H1 (cell line): ENCODE measurements at regions not wholly inside any gene's neighbourhood (a gene's known extent, or its start where the extent isn't known, plus 50 kb on each side); places are given as distances from the start of the nearest gene placed in this dataset.

Experiments used
- CHD2 ChIP-seq: IDR thresholded peaks from 2 replicates; pipeline ENCODE4 v1.6.1; 2012; ENCODE audit warnings: low read length, improper control_type of control experiment
- EGR1 ChIP-seq: IDR thresholded peaks from 2 replicates; pipeline ENCODE4 v1.6.1; 2011; ENCODE audit warnings: low read depth, low read length, borderline replicate concordance
- HDAC2 ChIP-seq, 2 experiments: fragments of 300-600 bp in 1 of 2; sonication (generic) in 1 of 2; IDR thresholded peaks; 2 replicates each; pipeline ENCODE4 v1.6.1; 2011 to 2012; ENCODE audit warnings: low read depth in 2 of 2, low read length in 2 of 2, mild to moderate bottlenecking in 2 of 2, moderate library complexity in 2 of 2, borderline replicate concordance in 1 of 2, inconsistent platforms in 1 of 2
- JUN ChIP-seq: IDR thresholded peaks from 2 replicates; pipeline ENCODE4 v1.6.1; 2011; ENCODE audit warnings: low read depth, mild to moderate bottlenecking, improper control_type of control experiment, low read length
- POLR2A ChIP-seq, 2 experiments: IDR thresholded peaks; 1 replicate in 1 of 2; 2 replicates in 1 of 2; pipeline ENCODE4 v1.6.1; 2011; ENCODE audit warnings: low read depth in 2 of 2, low read length in 2 of 2, mild to moderate bottlenecking in 2 of 2; ENCODE audit errors: control extremely low read depth in 1 of 2
- POLR2AphosphoS5 ChIP-seq: IDR thresholded peaks from 2 replicates; pipeline ENCODE4 v1.6.1; 2011; ENCODE audit warnings: low read depth, low read length
- TBP ChIP-seq: IDR thresholded peaks from 2 replicates; pipeline ENCODE4 v1.6.1; 2011; ENCODE audit warnings: low read depth, low read length, improper control_type of control experiment
- TF ChIP-seq, protein P1 (sequence below): IDR thresholded peaks from 2 replicates; pipeline ENCODE4 v1.6.1; 2012; ENCODE audit warnings: inconsistent platforms
- TF ChIP-seq, protein P2 (sequence below), 3 experiments: IDR thresholded peaks; 1 replicate in 2 of 3; 2 replicates in 1 of 3; pipeline versions ENCODE4 v1.5.1 to v1.6.1; 2011; ENCODE audit warnings: low read length in 3 of 3, mild to moderate bottlenecking in 3 of 3, inconsistent platforms in 2 of 3, low read depth in 1 of 3, moderate library complexity in 1 of 3; ENCODE audit not compliant: insufficient read depth in 1 of 3; ENCODE audit errors: control extremely low read depth in 1 of 3
- TF ChIP-seq, protein P3 (sequence below): IDR thresholded peaks from 2 replicates; pipeline ENCODE4 v1.6.1; 2011; ENCODE audit warnings: low read length, improper control_type of control experiment

DNA sequence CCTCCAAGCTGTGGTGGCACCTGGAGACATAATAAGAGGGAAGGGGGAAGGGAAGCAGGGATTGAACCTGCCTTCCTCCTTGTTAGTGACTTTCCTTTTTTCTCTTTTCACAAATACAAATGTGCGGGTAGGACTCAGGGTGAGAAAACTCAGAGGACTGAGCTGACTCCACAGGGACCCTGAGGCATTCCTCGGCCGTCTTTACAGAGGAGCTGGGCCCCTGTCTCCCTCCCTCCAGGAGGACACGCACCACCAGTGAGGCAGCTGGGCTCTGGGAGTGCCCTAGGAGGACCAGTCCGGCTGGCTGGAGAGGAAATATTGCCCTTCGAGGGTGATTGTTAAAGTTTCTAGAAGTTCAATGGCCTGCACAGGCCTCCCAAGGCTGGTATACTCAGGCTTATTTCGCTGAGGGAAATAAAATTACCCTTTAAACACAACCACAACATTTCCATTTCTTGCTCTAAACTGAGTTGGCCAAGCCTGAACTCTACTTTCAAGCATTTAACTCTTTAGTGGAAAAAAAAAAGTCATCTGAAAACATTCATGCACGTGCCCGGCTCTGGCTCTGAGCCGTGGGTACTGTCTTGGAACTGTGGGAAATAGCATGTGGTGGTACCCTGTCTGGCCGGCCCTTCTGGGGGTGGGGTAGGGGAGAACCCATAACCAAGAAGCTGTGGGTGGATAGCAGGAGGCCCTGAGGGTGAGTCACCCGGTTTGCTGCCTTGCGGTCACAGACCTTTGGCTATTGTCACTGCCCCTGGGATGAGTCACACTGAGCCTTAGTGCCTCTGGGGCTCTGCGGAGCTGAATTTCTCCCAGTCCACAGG, 116.0 kb downstream of the COPS8 start:
- TF ChIP-seq, protein P1, sequence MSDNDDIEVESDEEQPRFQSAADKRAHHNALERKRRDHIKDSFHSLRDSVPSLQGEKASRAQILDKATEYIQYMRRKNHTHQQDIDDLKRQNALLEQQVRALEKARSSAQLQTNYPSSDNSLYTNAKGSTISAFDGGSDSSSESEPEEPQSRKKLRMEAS, result no peak
- TF ChIP-seq JUN (no peak), POLR2A (IDR thresholded peaks at IDR 0.05; ENCODE audit: control extremely low read depth in 1 of 2, low read depth in 2 of 2, low read length in 2 of 2) (no peak), HDAC2 (IDR thresholded peaks at IDR 0.05; ENCODE audit: borderline replicate concordance in 1 of 2, low read depth in 2 of 2, low read length in 2 of 2) (no peak), TBP (no peak), EGR1 (no peak), CHD2 (no peak), POLR2AphosphoS5 (no peak)
- TF ChIP-seq, protein P2, sequence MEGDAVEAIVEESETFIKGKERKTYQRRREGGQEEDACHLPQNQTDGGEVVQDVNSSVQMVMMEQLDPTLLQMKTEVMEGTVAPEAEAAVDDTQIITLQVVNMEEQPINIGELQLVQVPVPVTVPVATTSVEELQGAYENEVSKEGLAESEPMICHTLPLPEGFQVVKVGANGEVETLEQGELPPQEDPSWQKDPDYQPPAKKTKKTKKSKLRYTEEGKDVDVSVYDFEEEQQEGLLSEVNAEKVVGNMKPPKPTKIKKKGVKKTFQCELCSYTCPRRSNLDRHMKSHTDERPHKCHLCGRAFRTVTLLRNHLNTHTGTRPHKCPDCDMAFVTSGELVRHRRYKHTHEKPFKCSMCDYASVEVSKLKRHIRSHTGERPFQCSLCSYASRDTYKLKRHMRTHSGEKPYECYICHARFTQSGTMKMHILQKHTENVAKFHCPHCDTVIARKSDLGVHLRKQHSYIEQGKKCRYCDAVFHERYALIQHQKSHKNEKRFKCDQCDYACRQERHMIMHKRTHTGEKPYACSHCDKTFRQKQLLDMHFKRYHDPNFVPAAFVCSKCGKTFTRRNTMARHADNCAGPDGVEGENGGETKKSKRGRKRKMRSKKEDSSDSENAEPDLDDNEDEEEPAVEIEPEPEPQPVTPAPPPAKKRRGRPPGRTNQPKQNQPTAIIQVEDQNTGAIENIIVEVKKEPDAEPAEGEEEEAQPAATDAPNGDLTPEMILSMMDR (IDR thresholded peaks at IDR 0.05; ENCODE audit: control extremely low read depth in 1 of 3, insufficient read depth in 1 of 3, low read depth in 1 of 3, low read length in 3 of 3), result no peak
- TF ChIP-seq, protein P3, sequence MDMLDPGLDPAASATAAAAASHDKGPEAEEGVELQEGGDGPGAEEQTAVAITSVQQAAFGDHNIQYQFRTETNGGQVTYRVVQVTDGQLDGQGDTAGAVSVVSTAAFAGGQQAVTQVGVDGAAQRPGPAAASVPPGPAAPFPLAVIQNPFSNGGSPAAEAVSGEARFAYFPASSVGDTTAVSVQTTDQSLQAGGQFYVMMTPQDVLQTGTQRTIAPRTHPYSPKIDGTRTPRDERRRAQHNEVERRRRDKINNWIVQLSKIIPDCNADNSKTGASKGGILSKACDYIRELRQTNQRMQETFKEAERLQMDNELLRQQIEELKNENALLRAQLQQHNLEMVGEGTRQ, result no peak
